SK-N-MC (cell line): ENCODE measurements at regions not wholly inside any gene's neighbourhood (a gene's known extent, or its start where the extent isn't known, plus 50 kb on each side); places are given as distances from the start of the nearest gene placed in this dataset.

Experiments
- FOXP2 ChIP-seq: optimal IDR thresholded peaks from 2 replicates; pipeline ENCODE3; 2011; ENCODE audit warnings: mild to moderate bottlenecking, moderate library complexity; ENCODE audit not compliant: insufficient read depth; ENCODE audit errors: extremely low read length, control extremely low read depth
- POLR2AphosphoS5 ChIP-seq: IDR thresholded peaks from 2 replicates; pipeline ENCODE4 v1.6.1; 2012; ENCODE audit warnings: mild to moderate bottlenecking, low read depth, low read length, borderline replicate concordance

GRCh38 chr11:80899381-80899780, 1458.6 kb upstream of the TENM4 start:
- no peak for TF ChIP-seq FOXP2
- TF ChIP-seq POLR2AphosphoS5 = no peak
